ENCODE measurements at regions not wholly inside any gene's neighbourhood (a gene's known extent, or its start where the extent isn't known, plus 50 kb on each side); places are given as distances from the start of the nearest gene placed in this dataset.
"Not testable (repeated sequence)": the region's sequence is repeated elsewhere in the genome, so short reads cannot be mapped to it uniquely, and the experiment has no call there.

DNA sequence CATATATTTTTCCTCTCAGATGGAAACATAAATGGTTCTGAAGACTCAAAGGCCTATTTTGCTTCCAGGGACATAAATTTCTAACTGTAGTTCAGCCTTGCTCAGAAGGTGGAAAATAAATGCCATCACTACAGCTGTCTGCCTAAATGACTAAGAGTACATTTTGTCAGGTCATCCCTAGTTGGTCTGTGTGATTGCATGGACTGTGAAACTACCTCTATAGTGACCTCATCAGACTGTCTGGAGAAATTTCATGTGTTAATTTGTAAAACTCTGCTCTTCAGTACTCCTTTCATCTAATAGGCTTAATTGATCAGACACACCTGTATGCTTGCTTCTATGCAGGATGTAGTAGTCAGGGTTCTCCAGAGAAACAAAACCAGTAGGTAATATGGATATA, 886.9 kb downstream of the AMY1C start:
- intact Hi-C loops (cut with DNase I): no loop called here
- TF ChIP-seq POLR2A (IDR thresholded peaks at IDR 0.05): no peak
- TF ChIP-seq EP300 (IDR thresholded peaks at IDR 0.05): no peak
- TF ChIP-seq, protein P1, sequence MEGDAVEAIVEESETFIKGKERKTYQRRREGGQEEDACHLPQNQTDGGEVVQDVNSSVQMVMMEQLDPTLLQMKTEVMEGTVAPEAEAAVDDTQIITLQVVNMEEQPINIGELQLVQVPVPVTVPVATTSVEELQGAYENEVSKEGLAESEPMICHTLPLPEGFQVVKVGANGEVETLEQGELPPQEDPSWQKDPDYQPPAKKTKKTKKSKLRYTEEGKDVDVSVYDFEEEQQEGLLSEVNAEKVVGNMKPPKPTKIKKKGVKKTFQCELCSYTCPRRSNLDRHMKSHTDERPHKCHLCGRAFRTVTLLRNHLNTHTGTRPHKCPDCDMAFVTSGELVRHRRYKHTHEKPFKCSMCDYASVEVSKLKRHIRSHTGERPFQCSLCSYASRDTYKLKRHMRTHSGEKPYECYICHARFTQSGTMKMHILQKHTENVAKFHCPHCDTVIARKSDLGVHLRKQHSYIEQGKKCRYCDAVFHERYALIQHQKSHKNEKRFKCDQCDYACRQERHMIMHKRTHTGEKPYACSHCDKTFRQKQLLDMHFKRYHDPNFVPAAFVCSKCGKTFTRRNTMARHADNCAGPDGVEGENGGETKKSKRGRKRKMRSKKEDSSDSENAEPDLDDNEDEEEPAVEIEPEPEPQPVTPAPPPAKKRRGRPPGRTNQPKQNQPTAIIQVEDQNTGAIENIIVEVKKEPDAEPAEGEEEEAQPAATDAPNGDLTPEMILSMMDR (IDR thresholded peaks at IDR 0.05): no peak
- Histone ChIP-seq H3K27me3 (no peaks in the 10 kb centered on the region), H3K27ac (no peak overlapping the region), H3K4me3 (no peak overlapping the region), H3K9me3 (no peaks in the 10 kb centered on the region), H3K4me1 (ENCODE audit: insufficient read depth) (no peaks in the 10 kb centered on the region), H3K36me3 (no peaks in the 10 kb centered on the region)
- DNase-seq: no peak

DNA sequence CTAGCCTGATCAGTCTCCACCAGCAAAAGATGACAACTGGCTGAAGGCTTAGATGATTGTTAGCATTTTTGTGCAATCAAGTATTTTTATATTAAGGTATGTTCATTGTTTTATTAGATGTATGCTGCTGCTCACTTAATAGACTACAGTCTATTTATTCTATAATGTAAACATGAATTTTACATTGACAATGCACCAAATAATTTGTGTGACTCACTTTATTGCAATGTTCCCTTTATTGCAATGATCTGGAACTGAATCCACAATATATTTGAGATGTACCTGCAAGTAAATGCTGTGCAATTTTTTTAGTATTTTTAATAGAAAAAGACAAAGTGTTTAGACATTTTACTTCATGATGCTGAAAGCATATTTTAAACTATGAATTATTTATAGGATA, 896.5 kb downstream of the AMY1C start:
- Histone ChIP-seq H3K4me1 (ENCODE audit: insufficient read depth) (no peaks in the 10 kb centered on the region), H3K9me3 (no peaks in the 10 kb centered on the region), H3K27ac (no peak overlapping the region), H3K4me3 (no peak overlapping the region), H3K27me3 (no peaks in the 10 kb centered on the region), H3K36me3 (no peaks in the 10 kb centered on the region)
- TF ChIP-seq POLR2A (IDR thresholded peaks at IDR 0.05) (no peak), EP300 (IDR thresholded peaks at IDR 0.05) (no peak)
- TF ChIP-seq, protein P1 (IDR thresholded peaks at IDR 0.05): no peak
- intact Hi-C loops (cut with DNase I): no loop called here
- DNase-seq: no peak

DNA sequence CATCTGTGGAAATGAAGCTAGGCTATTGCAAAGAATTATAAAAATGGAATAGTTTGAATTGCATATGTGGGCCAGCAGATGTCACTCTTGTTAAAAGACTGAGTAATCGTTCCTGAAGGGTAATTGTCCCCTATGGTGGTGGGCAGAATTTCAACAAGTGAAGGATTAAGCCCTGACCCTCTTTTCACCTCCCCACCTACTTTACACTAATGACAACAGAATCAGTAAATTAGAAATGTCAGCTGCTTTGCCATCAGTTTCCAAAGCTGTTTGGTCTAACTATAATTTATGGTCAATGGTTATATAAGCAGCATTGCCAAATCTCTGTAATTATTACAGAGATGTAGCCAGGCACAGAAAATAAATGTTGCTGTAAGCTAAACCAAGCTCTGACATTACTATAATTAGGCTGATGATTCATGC, 898.6 kb downstream of the AMY1C start:
- no peaks in the 10 kb centered on the region for H3K4me1 ChIP-seq (ENCODE audit: insufficient read depth)
- no peaks in the 10 kb centered on the region for H3K9me3 ChIP-seq
- no peaks in the 10 kb centered on the region for H3K36me3 ChIP-seq
- no peak overlapping the region for H3K27ac ChIP-seq
- intact Hi-C loops (cut with DNase I): no loop called here
- H3K4me3 ChIP-seq: no peak overlapping the region
- DNase-seq: no peak
- no peaks in the 10 kb centered on the region for H3K27me3 ChIP-seq
- 0 to 4% (median 3%) methylated on average over 1 of the region's 1 CpG for WGBS, 3 donors
- TF ChIP-seq POLR2A (IDR thresholded peaks at IDR 0.05) (no peak), EP300 (IDR thresholded peaks at IDR 0.05) (no peak)
- TF ChIP-seq, protein P1 (IDR thresholded peaks at IDR 0.05): no peak

DNA sequence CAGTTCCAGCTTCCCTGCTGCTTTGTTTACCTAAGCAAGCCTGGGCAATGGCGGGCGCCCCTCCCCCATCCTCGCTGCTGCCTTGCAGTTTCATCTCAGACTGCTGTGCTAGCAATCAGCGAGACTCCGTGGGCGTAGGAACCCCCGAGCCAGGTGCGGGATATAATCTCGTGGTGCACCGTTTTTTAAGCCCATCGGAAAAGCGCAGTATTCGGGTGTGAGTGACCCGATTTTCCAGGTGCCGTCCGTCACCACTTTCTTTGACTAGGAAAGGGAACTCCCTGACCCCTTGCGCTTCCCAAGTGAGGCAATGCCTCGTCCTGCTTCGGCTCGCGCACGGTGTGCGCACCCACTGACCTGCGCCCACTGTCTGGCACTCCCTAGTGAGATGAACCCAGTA, 914.7 kb downstream of the AMY1C start:
- DNase-seq; H3K36me3 ChIP-seq; intact Hi-C loops (cut with DNase I); H3K27me3 ChIP-seq; H3K4me3 ChIP-seq; H3K27ac ChIP-seq; H3K4me1 ChIP-seq (ENCODE audit: insufficient read depth); H3K9me3 ChIP-seq: not testable (repeated sequence)
- WGBS, 3 donors: 91 to 94% (median 93%) methylated on average over 24 of the region's 24 CpGs

GRCh38 chr1:104665300-104665699, 915.6 kb downstream of the AMY1C start:
- H3K27me3 ChIP-seq: no peaks in the 10 kb centered on the region
- no peak overlapping the region for H3K27ac ChIP-seq
- TF ChIP-seq, protein P1 (IDR thresholded peaks at IDR 0.05): no peak
- TF ChIP-seq EP300 (IDR thresholded peaks at IDR 0.05) (no peak), POLR2A (IDR thresholded peaks at IDR 0.05) (no peak)
- DNase-seq: no peak
- no peaks in the 10 kb centered on the region for H3K36me3 ChIP-seq
- no peaks in the 10 kb centered on the region for H3K9me3 ChIP-seq
- no peak overlapping the region for H3K4me3 ChIP-seq
- no peaks in the 10 kb centered on the region for H3K4me1 ChIP-seq (ENCODE audit: insufficient read depth)
- intact Hi-C loops (cut with DNase I): no loop called here
